Motor neuron (in vitro differentiated cells): ENCODE measurements at regions not wholly inside any gene's neighbourhood (a gene's known extent, or its start where the extent isn't known, plus 50 kb on each side); places are given as distances from the start of the nearest gene placed in this dataset.

ENCODE experiments used
- ATAC-seq, 8 experiments: fragments of 200-7000 bp; cut with Tn5 transposase; replicated peaks in 6 of 8; 2 replicates each; pipeline ENCODE4 v1.8.0; 2021; ENCODE audit warnings: mild to moderate bottlenecking in 8 of 8, moderate library complexity in 8 of 8
- H3K27ac ChIP-seq, 2 donors: fragments of 250-450 bp; sonication (Bioruptor Pico); 2 replicates each; pipeline ENCODE4 v1.9.0; 2021; ENCODE audit warnings: antibody characterized with exemption in 2 of 2, mild to moderate bottlenecking in 2 of 2, moderate library complexity in 1 of 2
- H3K4me1 ChIP-seq, 2 donors: fragments of 250-450 bp; sonication (Bioruptor Pico); replicated peaks in 1 of 2; 2 replicates each; pipeline ENCODE4 v1.6.1; 2021; ENCODE audit warnings: antibody characterized with exemption in 2 of 2, mild to moderate bottlenecking in 2 of 2, moderate library complexity in 1 of 2
- H3K4me3 ChIP-seq, 5 donors: fragments of 250-450 bp; sonication (Bioruptor Pico); 2 replicates each; pipeline ENCODE4 v1.9.0; 2021; ENCODE audit warnings: antibody characterized with exemption in 5 of 5, mild to moderate bottlenecking in 5 of 5, moderate library complexity in 4 of 5
- WGBS, 10 experiments: fragments of 450-650 bp; shearing (Covaris generic); methylation state at CpG; one replicate each; pipeline ENCODE4 v1.0.0; 2022; 5-methylcytosine and 5-hydroxymethylcytosine counted together
- in situ Hi-C, 9 experiments: fragments of 400-800 bp; cut with MboI; loops; one replicate each; pipeline ENCODE4 v1.15.0; 2021; ENCODE audit warnings: low sequenced_read_pairs in 9 of 9, low pct_unique_long_range_greater_than_20kb in 2 of 9; ENCODE audit not compliant: unreplicated experiment in 9 of 9

- ATAC-seq: peak in 5 of 8 experiments; percentile 76 to 93 (median 85)
- Histone ChIP-seq H3K4me3 (no peak overlapping the region), H3K4me1 (peaks cover 4 to 16% of the 10 kb centered on the region in 2 donors), H3K27ac (peak overlapping the region in 1 of 2 donors; percentile 17)
- 37 to 100% (median 70%) methylated on average over 1 to 3 of the region's 3 CpGs; no CpG with 5 or more reads in 3 of the 10 experiments for WGBS, 10 experiments
- in situ Hi-C loops: no loop called here
Observed at GRCh38 chr9:26205261-26205660, 527.0 kb upstream of the TUSC1 start.

- no peak overlapping the region for H3K27ac ChIP-seq
- 31 to 100% (median 82%) methylated on average over 1 to 2 of the region's 2 CpGs; no CpG with 5 or more reads in 2 of the 10 experiments for WGBS, 10 experiments
- no peak overlapping the region for H3K4me3 ChIP-seq
- in situ Hi-C loops: no loop called here
- H3K4me1 ChIP-seq: no peaks in the 10 kb centered on the region
- no peak for ATAC-seq
Observed at GRCh38 chr9:26193237-26193636, 515.0 kb upstream of the TUSC1 start.

- in situ Hi-C loops: no loop called here
- ATAC-seq: no peak
- no peak overlapping the region for H3K4me3 ChIP-seq
- 0 to 100% (median 44%) methylated on average over 1 of the region's 1 CpG; no CpG with 5 or more reads in 6 of the 10 experiments for WGBS, 10 experiments
- H3K27ac ChIP-seq: no peak overlapping the region
- H3K4me1 ChIP-seq: no peaks in the 10 kb centered on the region
Observed at GRCh38 chr9:26191711-26192110, 513.5 kb upstream of the TUSC1 start.

GRCh38 chr9:26181836-26182235 lies 503.6 kb upstream of the TUSC1 start:
- Histone ChIP-seq H3K4me1 (no peaks in the 10 kb centered on the region), H3K4me3 (no peak overlapping the region), H3K27ac (no peak overlapping the region)
- 34 to 100% (median 92%) methylated on average over 1 to 2 of the region's 2 CpGs; no CpG with 5 or more reads in 5 of the 10 experiments for WGBS, 10 experiments
- no peak for ATAC-seq
- in situ Hi-C loops: no loop called here

GRCh38 chr9:26176628-26177027 lies 498.4 kb upstream of the TUSC1 start:
- H3K4me1 ChIP-seq: no peaks in the 10 kb centered on the region
- no peak overlapping the region for H3K4me3 ChIP-seq
- WGBS, 10 experiments: 80 to 100% (median 100%) methylated on average over 1 of the region's 1 CpG; no CpG with 5 or more reads in 3 of the 10 experiments
- no peak overlapping the region for H3K27ac ChIP-seq
- ATAC-seq: no peak
- in situ Hi-C loops: no loop called here

- in situ Hi-C loops: no loop called here
- peaks cover 0 to 4% of the 10 kb centered on the region in 2 donors for H3K4me1 ChIP-seq
- ATAC-seq: no peak
- WGBS, 10 experiments: 0 to 100% (median 82%) methylated on average over 1 of the region's 1 CpG; no CpG with 5 or more reads in 6 of the 10 experiments
- H3K27ac ChIP-seq: no peak overlapping the region
- no peak overlapping the region for H3K4me3 ChIP-seq
Observed at GRCh38 chr9:26175264-26175663, 497.0 kb upstream of the TUSC1 start.

- Histone ChIP-seq H3K4me3 (no peak overlapping the region), H3K4me1 (peaks cover 2 to 4% of the 10 kb centered on the region in 2 donors), H3K27ac (no peak overlapping the region)
- 14 to 94% (median 67%) methylated on average over 1 to 2 of the region's 2 CpGs; no CpG with 5 or more reads in 1 of the 10 experiments for WGBS, 10 experiments
- in situ Hi-C loops: loop anchor here in 1 of 9 experiments (25.0 kb wide), 1 partner anchor 110 kb away; no protein-coding TSS in a partner anchor
- ATAC-seq: peak in 1 of 8 experiments; percentile 37
Observed at GRCh38 chr9:26172301-26172700, 494.1 kb upstream of the TUSC1 start.

GRCh38 chr9:26171691-26172090 lies 493.4 kb upstream of the TUSC1 start:
- ATAC-seq: peak in 1 of 8 experiments; percentile 53
- no peak overlapping the region for H3K4me3 ChIP-seq
- no peak overlapping the region for H3K27ac ChIP-seq
- H3K4me1 ChIP-seq: peaks cover 2 to 4% of the 10 kb centered on the region in 2 donors
- whole genome bisulfite sequencing, 10 experiments: 0 to 31% (median 7%) methylated on average over 1 to 2 of the region's 2 CpGs
- in situ Hi-C loops: loop anchor here in 1 of 9 experiments (25.0 kb wide), 1 partner anchor 109 kb away; no protein-coding TSS in a partner anchor

- in situ Hi-C loops: loop anchor here in 1 of 9 experiments (25.0 kb wide), 1 partner anchor 108 kb away; no protein-coding TSS in a partner anchor
- Histone ChIP-seq H3K4me3 (no peak overlapping the region), H3K27ac (no peak overlapping the region), H3K4me1 (peaks cover 2 to 4% of the 10 kb centered on the region in 2 donors)
- ATAC-seq: peak in 6 of 8 experiments; percentile 24 to 88 (median 42)
- 0 to 100% (median 13%) methylated on average over 1 to 3 of the region's 3 CpGs; no CpG with 5 or more reads in 1 of the 10 experiments for WGBS, 10 experiments
Observed at GRCh38 chr9:26170190-26170589, 491.9 kb upstream of the TUSC1 start.

- peak in 2 of 8 experiments; percentile 19 to 65 for ATAC-seq
- in situ Hi-C loops: loop anchor here in 1 of 9 experiments (25.0 kb wide), 1 partner anchor 107 kb away; no protein-coding TSS in a partner anchor
- H3K4me3 ChIP-seq: no peak overlapping the region
- peaks cover 2 to 4% of the 10 kb centered on the region in 2 donors for H3K4me1 ChIP-seq
- H3K27ac ChIP-seq: no peak overlapping the region
Observed at GRCh38 chr9:26169708-26170107, 491.5 kb upstream of the TUSC1 start.

GRCh38 chr9:26166537-26166936 lies 488.3 kb upstream of the TUSC1 start:
- no peak overlapping the region for H3K4me3 ChIP-seq
- in situ Hi-C loops: loop anchor here in 1 of 9 experiments (25.0 kb wide), 1 partner anchor 104 kb away; no protein-coding TSS in a partner anchor
- H3K27ac ChIP-seq: no peak overlapping the region
- ATAC-seq: no peak
- H3K4me1 ChIP-seq: peaks cover 4 to 7% of the 10 kb centered on the region in 2 donors

- no peak overlapping the region for H3K4me3 ChIP-seq
Observed at GRCh38 chr9:26165426-26165825, 487.2 kb upstream of the TUSC1 start.

GRCh38 chr9:26163931-26164330 lies 485.7 kb upstream of the TUSC1 start:
- Histone ChIP-seq H3K4me1 (peaks cover 0 to 5% of the 10 kb centered on the region in 2 donors), H3K4me3 (no peak overlapping the region), H3K27ac (no peak overlapping the region)
- ATAC-seq: no peak
- in situ Hi-C loops: loop anchor here in 1 of 9 experiments (25.0 kb wide), 1 partner anchor 102 kb away; no protein-coding TSS in a partner anchor

More at GRCh38 chr9:26165426-26165825, 487.2 kb upstream of the TUSC1 start:
- peaks cover under 1 to 7% of the 10 kb centered on the region in 2 donors for H3K4me1 ChIP-seq
- ATAC-seq: no peak
- 41 to 100% (median 92%) methylated on average over 1 to 3 of the region's 3 CpGs; no CpG with 5 or more reads in 3 of the 10 experiments for WGBS, 10 experiments
- no peak overlapping the region for H3K27ac ChIP-seq
- in situ Hi-C loops: loop anchor here in 1 of 9 experiments (25.0 kb wide), 1 partner anchor 103 kb away; no protein-coding TSS in a partner anchor
